NCI-H69 (cell line): ENCODE measurements at regions not wholly inside any gene's neighbourhood (a gene's known extent, or its start where the extent isn't known, plus 50 kb on each side); places are given as distances from the start of the nearest gene placed in this dataset.
A peak's percentile ranks its signal among the peaks of the same experiment; 100 is the strongest.

ENCODE experiments used
- DNase-seq: peaks from one replicate; lab custom pipeline; 2025; lab: John Stamatoyannopoulos, UW

GRCh38 chr22:47593291-47593690 lies 830.8 kb downstream of the TBC1D22A start:
- no peak for DNase-seq

GRCh38 chr22:47592791-47593190 lies 830.3 kb downstream of the TBC1D22A start:
- no peak for DNase-seq

DNA sequence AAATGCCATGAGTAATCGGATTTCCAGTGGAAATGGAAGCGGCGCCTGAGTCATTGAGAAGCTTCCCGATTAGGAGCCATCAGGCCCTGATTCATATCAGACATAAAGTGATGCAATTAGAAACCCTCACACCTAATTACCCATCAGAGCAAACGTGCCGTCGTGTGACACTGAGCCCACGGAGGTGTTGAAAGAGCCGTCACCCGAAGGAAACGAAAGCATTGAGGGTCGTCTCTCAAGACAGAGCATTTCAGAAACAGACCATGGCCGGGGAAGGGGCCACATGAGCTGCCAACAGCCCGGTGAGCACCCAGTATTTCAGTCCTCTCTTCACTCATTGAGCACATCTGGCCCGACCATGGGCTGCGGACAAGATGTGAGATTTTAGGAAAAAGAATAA lies 829.3 kb downstream of the TBC1D22A start:
- DNase-seq: no peak

DNA sequence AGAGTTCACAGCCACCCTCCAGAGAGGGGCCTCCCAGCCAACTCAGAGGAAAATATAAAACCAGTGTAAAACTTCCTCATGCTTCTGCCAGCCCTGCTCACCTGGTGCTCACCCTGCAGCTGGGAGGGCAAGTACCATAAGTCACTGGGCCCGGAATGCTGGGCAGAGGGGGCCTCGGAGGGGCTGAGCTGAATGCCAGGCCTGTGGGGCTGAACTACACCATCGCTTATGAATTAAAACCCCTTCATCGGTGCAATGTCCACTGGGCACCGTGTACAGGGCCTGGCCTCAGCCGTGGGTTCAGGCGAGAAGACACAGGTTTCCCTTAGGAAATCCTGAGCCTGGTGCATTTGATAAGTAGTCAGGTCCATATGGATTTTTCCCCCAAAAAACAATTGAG lies 828.6 kb downstream of the TBC1D22A start:
- DNase-seq: no peak

DNA sequence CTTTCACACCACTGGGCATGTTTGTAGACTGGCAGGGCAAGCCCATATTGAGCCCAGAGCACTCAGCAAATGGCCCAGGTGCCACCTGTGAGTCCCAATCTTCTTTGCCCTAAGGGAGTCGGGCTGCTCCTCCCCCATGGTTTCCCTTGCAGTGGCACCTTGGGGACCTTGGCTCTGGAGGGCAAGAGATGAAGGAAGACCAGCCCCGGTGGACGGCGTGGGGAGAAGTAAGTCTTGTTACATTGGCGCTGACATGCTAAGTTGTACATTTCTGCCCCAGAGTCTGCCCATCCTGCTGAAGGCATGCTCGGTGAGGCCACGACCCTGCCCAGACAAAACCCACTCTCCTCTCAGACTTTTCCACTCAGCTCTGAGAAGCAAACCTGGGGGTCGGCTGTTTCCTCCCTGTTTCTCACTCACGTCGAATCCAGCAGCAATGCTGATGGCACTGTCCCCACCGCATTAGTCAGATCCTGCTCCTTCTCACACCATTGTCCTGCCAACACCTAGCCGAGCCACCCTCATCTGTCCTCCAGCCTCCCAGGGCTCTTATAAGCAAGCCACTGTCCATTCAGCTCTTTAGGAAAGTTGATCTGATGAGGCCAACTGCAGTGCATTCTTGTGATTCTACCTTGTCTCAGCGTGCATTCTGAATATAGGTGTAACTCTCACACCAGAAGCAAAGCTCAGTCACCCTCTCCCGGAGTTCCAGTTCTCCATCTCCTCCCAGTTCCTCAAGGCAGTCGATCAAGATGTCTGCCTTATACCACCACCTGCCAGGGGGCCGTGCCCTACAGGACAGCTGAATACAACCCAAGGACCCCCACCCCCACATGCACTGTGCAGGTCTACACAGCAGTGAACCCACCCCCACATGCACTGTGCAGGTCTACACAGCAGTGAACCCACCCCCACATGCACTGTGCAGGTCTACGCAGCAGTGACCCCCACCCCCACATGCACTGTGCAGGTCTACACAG lies 827.1 kb downstream of the TBC1D22A start:
- DNase-seq: no peak

DNA sequence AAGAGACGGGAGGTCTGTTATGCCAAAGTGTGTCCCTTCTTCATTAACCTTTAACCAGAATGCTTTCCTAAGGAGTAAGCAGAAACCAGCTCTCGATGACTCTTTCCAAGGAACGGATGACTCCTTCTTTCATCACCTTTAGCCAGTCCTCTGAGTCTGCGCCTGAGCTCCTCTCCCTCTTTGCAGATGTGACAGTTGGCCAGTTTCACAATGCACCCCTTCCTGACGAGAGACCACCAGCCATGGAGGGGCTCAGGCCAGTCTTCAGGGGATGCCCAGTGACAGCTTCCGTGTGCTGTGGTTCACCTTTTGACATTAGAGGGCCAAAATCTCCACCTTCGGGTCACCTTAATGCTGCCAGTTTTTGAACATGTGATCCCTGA lies 826.1 kb downstream of the TBC1D22A start:
- no peak for DNase-seq

GRCh38 chr22:47587861-47588577 lies 825.6 kb downstream of the TBC1D22A start:
- DNase-seq: no peak

DNA sequence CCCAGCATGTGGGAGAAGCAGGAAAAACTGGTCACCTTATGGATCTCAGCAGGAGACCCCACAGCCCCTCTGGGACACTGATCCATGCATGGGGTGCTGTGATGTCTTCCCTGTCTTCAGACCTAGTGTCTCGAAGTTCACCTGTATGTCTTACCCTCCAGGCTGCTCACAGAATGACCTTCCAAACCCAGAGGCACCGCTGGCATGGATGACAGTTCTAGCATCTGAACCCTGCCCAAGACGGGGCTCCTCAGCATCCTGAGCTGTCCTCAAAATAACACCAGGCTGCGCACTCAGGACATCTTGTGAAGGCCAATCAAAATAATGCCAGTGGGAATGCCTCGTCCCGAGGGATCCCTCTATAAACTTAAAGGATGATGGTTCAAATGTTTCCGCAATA lies 824.9 kb downstream of the TBC1D22A start:
- DNase-seq: no peak

DNA sequence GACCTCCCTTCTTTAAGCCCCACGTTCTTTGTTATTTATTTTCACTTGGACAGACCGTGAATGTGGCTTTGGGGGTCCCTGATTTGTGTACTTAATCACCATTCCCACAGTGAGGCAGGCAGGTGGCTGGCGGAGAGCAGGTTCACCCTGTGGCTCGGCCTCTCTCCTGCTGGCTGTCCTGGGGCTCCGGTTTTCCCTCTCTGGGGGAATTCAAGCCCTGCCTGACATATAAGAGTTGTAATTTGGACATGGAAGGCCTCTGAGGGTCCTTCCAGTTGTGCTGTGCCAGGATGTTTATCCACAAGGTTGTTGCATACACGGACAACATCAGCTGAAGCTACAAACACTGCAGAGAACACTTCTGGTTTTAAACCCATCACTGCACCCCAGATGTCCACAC lies 824.5 kb downstream of the TBC1D22A start:
- DNase-seq: no peak

DNA sequence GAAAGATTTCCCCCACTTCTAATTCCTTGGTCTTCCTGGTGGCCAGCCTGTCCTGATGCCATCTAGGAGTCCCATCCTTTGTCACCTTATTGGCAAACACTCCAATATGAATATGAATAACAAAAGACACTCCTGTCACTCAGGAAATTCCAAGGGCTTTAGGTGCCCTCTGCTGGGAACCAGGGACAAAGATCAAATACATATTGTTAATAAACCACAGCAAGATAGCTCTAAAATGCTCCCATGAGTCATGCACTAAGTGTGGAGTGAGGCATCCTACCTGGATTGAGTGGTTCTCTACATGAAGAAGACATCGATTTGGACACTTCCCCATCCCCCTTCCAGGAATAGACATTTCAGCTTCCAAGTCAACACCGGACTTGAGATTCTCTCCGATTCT lies 823.6 kb downstream of the TBC1D22A start:
- DNase-seq: no peak

DNA sequence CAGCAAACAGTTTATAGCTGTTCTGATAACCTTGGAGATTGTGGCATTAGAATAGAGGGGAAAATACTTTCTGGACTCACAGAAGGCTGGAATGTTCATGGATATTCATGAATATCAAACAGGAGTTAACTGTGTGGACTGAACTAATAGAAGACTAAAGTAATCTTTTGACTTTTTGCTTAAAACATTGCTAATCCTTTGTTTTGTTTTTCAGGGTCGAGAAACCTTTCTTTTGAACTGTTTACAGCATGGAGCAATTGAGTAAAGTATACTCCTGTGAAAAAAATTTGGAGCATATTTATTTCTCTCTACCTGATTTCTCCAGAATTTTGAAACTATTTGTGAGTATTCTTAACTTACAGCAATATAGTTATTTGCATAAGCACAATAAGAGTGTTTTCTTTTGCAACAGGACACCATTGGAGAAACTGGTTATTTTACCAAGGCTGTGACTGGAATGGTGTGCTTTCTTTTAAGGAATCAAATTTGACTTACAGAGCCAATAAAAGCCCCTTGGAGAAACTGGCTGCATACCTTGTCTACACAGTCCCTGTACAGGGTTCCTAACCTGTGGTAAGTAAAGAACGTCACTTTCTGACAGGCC lies 821.6 kb downstream of the TBC1D22A start:
- DNase-seq: no peak

- DNase-seq: no peak
Observed at GRCh38 chr22:47582067-47582466, 819.6 kb downstream of the TBC1D22A start.

GRCh38 chr22:47580121-47580520 lies 817.7 kb downstream of the TBC1D22A start:
- DNase-seq: no peak

DNA sequence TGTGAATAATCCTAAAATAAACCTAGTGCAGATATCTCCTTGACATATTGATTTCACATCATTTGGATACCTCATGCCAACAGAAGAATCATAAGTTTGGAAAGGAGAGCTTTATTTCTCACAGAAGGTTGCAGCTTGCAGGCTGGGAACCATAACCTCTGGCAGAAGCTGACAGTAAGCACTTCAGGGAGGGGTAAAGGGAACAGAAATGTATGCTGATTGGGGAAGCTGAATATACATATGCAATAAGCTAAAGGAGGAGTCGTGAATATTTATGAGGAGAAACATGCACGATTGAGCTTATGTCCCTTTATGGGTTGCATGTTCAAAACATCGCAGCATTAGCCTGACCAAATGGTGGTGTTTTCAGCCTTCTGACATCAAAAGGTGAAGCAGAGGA lies 814.5 kb downstream of the TBC1D22A start:
- DNase-seq: no peak

- DNase-seq: peak; percentile 27
Observed at GRCh38 chr22:47575291-47575690, 812.8 kb downstream of the TBC1D22A start.

DNA sequence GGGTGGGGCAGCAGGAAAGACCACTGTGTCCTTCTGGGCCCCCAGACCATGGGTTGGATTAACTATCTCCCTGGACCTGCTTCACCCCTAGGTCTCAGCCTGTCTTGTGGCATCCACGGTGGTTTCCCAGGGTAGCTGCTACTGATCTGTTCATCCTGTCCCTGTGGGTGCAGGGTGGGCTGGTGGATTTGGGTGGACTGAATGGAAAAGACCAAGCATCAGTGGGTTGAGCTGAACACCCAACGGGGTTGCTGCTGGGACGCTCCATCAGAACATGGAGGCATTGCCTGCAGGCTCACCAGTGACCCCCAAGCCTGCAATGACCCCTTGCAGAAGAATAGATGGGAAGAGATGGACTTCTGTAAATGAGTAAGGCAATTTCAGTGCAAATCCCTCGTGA lies 812.1 kb downstream of the TBC1D22A start:
- DNase-seq: no peak

GRCh38 chr22:47573141-47573540 lies 810.7 kb downstream of the TBC1D22A start:
- DNase-seq: no peak

- DNase-seq: no peak
Observed at GRCh38 chr22:47572443-47572842, 810.0 kb downstream of the TBC1D22A start.

GRCh38 chr22:47571616-47572015 lies 809.2 kb downstream of the TBC1D22A start:
- DNase-seq: no peak

DNA sequence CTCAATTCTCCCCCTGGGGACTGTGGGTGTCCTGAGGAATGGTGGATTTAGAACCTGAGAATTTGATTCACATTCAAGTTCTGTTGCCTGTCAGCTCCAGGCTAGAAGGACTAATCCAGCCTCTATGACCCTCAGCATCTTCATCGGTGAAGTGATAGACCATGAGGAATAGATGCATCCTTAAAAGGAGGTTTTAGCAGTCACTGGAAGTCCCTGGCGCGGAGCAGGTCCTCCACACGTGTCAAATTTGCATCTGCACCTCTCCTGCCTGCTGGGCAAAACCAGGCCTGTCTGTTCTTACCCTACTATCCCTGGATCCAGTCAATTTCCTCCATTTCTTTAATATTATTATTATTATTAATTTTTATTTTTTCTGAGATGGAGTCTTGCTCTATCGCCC lies 808.4 kb downstream of the TBC1D22A start:
- DNase-seq: no peak

DNA sequence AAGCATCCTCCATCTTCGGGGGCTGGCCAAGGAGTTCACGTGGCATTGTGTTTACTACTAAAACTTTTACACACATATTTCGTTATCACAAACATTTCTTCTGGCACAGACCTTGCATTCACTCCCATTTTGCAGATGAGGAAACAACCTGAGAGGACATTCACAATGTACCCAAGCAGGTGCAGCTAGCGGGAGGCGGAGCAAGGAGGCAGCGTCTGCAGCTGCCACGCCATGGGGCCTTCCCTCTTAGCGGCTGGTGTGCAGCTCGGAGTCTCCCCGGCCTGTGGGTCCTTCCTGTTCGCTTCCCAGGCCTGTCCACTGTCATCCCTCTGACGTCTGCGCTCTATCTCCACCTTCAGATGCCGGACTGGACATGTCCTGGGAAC lies 807.8 kb downstream of the TBC1D22A start:
- no peak for DNase-seq

DNA sequence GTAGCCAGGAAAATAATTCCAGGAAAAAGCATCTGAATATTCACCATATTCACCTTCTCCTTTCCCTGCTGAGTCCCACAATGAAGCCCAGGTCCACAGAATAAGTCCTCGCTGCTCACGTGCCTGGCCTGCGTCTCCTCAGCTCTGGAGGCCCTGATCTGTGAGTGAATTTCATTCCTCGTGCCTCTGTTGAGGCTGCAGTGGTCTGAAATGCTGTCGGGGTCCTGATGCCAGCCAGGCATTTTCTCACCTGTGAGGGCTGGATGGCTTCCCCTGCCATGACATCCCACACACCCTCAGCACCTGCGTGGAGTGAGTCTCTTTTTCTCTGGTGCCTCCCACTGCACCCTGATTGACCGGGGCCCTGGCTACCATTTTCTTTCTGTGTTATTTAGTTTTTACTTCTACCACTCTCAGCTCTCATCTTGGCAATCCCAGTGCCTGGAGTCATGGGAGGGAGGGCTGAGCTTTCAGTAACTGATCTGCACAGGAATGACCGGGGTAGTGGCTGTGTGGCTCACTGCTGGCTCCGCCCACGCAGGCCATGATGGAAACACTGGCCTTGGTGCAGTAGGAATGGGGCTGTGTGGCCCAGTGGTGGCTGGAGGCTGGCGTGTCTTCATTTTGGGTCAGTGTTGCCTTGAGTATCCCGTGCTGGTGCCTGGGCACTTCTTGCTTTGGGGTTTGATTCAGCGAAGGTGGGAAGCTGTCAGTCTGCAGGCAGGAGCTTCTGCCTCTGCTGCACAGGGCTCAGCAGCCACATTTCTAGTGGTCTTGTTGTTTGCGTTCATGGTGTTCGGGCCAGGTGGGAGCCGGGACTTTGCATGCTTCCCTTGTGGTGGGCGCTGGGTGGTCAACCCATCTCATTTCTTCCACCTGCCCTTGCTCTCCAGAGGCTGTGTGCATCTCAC lies 807.2 kb downstream of the TBC1D22A start:
- DNase-seq: no peak
